Nephron progenitor cell (in vitro differentiated cells): ENCODE measurements at regions not wholly inside any gene's neighbourhood (a gene's known extent, or its start where the extent isn't known, plus 50 kb on each side); places are given as distances from the start of the nearest gene placed in this dataset.

Source experiments
- DNase-seq: peaks from one replicate; pipeline ENCODE4 v3.0.0; 2021
- H3K27ac Mint-ChIP-seq: 2 replicates; pipeline ENCODE4 v1.8.0; 2021; ENCODE audit warnings: mild to moderate bottlenecking, moderate library complexity, mixed read lengths
- H3K27me3 Mint-ChIP-seq: 2 replicates; pipeline ENCODE4 v1.8.0; 2021; ENCODE audit warnings: mild to moderate bottlenecking, low read depth, mixed read lengths; ENCODE audit not compliant: poor library complexity
- H3K36me3 Mint-ChIP-seq: 2 replicates; pipeline ENCODE4 v1.8.0; 2021; ENCODE audit warnings: low read depth, mixed read lengths
- H3K4me1 Mint-ChIP-seq: 2 replicates; pipeline ENCODE4 v1.8.0; 2021; ENCODE audit warnings: mixed read lengths
- H3K4me3 Mint-ChIP-seq: 2 replicates; pipeline ENCODE4 v1.8.0; 2021; ENCODE audit warnings: mild to moderate bottlenecking, moderate library complexity, mixed read lengths
- H3K9me3 Mint-ChIP-seq: 2 replicates; pipeline ENCODE4 v1.8.0; 2021; ENCODE audit warnings: mild to moderate bottlenecking, moderate library complexity, mixed read lengths
- CTCF ChIP-seq: fragments of 200-600 bp; sonication (generic); IDR thresholded peaks from 2 replicates; pipeline ENCODE4 v1.5.0; 2021; ENCODE audit warnings: antibody characterized with exemption

GRCh38 chr7:52700349-52700748 is 335.1 kb upstream of the POM121L12 start:
- peaks cover 4% of the 10 kb centered on the region for H3K27me3 Mint-ChIP-seq
- no peak for TF ChIP-seq CTCF
- no peak overlapping the region for H3K4me3 Mint-ChIP-seq
- no peaks in the 10 kb centered on the region for H3K36me3 Mint-ChIP-seq
- H3K9me3 Mint-ChIP-seq: no peaks in the 10 kb centered on the region
- H3K27ac Mint-ChIP-seq: no peak overlapping the region
- no peak for DNase-seq
- H3K4me1 Mint-ChIP-seq: no peaks in the 10 kb centered on the region

GRCh38 chr7:52695973-52696595 is 339.3 kb upstream of the POM121L12 start:
- H3K4me3 Mint-ChIP-seq: no peak overlapping the region
- no peaks in the 10 kb centered on the region for H3K9me3 Mint-ChIP-seq
- no peak overlapping the region for H3K27ac Mint-ChIP-seq
- H3K4me1 Mint-ChIP-seq: no peaks in the 10 kb centered on the region
- peaks cover 4% of the 10 kb centered on the region for H3K27me3 Mint-ChIP-seq
- no peaks in the 10 kb centered on the region for H3K36me3 Mint-ChIP-seq
- no peak for TF ChIP-seq CTCF
- no peak for DNase-seq

GRCh38 chr7:52691257-52691656 is 344.2 kb upstream of the POM121L12 start:
- Mint-ChIP-seq H3K27me3 (no peaks in the 10 kb centered on the region), H3K4me1 (no peaks in the 10 kb centered on the region), H3K9me3 (no peaks in the 10 kb centered on the region), H3K4me3 (no peak overlapping the region), H3K27ac (no peak overlapping the region), H3K36me3 (no peaks in the 10 kb centered on the region)
- DNase-seq: no peak
- no peak for TF ChIP-seq CTCF

GRCh38 chr7:52689912-52690311 is 345.5 kb upstream of the POM121L12 start:
- TF ChIP-seq CTCF: no peak
- H3K27me3 Mint-ChIP-seq: no peaks in the 10 kb centered on the region

GRCh38 chr7:52685333-52685732 is 350.1 kb upstream of the POM121L12 start:
- no peak overlapping the region for H3K4me3 Mint-ChIP-seq
- no peak for DNase-seq
- no peak overlapping the region for H3K27ac Mint-ChIP-seq
- no peaks in the 10 kb centered on the region for H3K4me1 Mint-ChIP-seq
- no peaks in the 10 kb centered on the region for H3K27me3 Mint-ChIP-seq
- no peak for TF ChIP-seq CTCF
- H3K9me3 Mint-ChIP-seq: no peaks in the 10 kb centered on the region
- H3K36me3 Mint-ChIP-seq: no peaks in the 10 kb centered on the region

More at GRCh38 chr7:52689912-52690311, 345.5 kb upstream of the POM121L12 start:
- H3K4me3 Mint-ChIP-seq: no peak overlapping the region
- DNase-seq: no peak
- no peaks in the 10 kb centered on the region for H3K4me1 Mint-ChIP-seq
- no peak overlapping the region for H3K27ac Mint-ChIP-seq
- H3K36me3 Mint-ChIP-seq: no peaks in the 10 kb centered on the region
- H3K9me3 Mint-ChIP-seq: no peaks in the 10 kb centered on the region

GRCh38 chr7:52684388-52684787 is 351.0 kb upstream of the POM121L12 start:
- H3K4me3 Mint-ChIP-seq: no peak overlapping the region
- no peak for DNase-seq
- H3K9me3 Mint-ChIP-seq: no peaks in the 10 kb centered on the region
- H3K27ac Mint-ChIP-seq: no peak overlapping the region
- no peaks in the 10 kb centered on the region for H3K4me1 Mint-ChIP-seq
- H3K27me3 Mint-ChIP-seq: no peaks in the 10 kb centered on the region
- no peaks in the 10 kb centered on the region for H3K36me3 Mint-ChIP-seq
- TF ChIP-seq CTCF: no peak
